ENCODE measurements at regions not wholly inside any gene's neighbourhood (a gene's known extent, or its start where the extent isn't known, plus 50 kb on each side); places are given as distances from the start of the nearest gene placed in this dataset.
"Not testable (repeated sequence)": the region's sequence is repeated elsewhere in the genome, so short reads cannot be mapped to it uniquely, and the experiment has no call there.

DNA sequence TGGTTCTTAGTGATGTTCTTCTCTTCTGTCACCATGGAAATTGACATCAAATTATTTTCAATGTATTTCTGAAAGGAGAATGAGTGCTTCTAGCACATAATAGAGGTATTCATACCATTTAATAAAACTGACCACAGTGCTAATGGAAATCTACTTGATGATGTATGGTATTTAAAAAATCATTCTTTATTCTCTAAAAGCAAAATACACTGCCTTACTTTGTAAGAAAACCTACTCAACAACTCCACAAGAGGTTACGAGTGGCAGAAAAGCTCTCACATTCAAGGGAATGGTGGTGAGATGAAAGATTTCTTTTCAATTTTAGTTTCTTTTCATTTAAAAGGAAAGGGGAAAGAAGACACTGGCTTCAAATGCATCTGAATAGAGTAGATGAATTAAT lies 382.3 kb upstream of the CHST9 start:
- intact Hi-C loops (cut with DNase I): no loop called here
- ATAC-seq (ENCODE audit: poor library complexity): no peak
- DNase-seq: no peak

DNA sequence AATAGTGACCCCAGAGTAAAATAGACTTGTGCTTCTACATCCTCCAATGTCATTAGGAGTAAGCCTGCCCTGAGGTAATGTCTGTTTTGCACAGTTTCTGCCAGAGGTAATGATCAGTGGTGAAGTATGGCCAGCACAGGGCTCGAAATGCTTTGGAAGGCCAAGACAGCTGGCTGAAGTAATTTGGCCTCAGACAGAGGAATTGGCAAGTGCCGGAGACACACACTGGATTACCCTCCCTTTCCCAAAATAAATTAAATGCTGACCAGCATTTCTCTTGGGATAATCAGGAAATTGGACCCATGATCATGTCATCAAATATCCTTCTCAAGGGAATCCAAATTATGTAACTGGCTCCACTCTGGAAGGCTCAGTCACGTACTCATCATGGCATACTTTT lies 379.0 kb upstream of the CHST9 start:
- DNase-seq (no peak), ATAC-seq (ENCODE audit: poor library complexity) (peak; percentile 62)
- intact Hi-C loops (cut with DNase I): no loop called here

DNA sequence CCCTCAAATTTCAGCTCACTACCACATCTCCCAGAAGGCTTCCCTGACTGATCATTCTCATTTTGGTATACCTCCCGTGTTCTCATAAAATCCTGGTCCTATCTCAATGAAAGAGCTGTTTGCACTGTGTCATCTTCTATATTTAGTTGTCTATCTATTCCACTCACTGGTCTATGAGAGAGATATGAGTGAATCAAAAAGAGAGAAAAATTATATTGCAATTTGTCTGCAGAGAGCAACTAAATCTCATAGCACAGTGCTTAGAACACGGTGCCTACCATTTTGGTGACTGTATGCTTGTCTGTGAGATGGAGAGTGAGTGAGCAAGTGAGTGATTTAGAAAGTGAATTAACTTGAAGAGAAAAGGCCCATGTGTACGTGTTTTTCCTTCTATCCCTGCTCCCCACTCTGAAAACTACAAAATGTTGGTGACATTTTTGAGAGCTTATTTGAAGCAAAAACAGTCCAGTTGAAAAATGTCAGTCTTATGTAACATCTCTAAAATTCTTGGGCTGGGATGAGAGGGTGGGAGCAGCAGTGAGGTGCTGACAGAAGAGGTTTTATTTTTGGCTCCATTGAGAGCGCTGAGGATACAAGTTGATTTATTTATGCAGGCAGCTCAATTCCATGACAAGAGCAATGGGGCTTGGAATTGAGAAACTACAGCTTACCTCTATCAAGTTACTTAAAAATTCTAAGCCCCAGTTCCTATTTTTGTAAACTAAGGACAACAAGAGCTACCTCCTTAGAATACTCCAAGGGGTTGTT lies 373.5 kb upstream of the CHST9 start:
- ATAC-seq (ENCODE audit: poor library complexity): peak; percentile 94
- intact Hi-C loops (cut with DNase I): no loop called here

DNA sequence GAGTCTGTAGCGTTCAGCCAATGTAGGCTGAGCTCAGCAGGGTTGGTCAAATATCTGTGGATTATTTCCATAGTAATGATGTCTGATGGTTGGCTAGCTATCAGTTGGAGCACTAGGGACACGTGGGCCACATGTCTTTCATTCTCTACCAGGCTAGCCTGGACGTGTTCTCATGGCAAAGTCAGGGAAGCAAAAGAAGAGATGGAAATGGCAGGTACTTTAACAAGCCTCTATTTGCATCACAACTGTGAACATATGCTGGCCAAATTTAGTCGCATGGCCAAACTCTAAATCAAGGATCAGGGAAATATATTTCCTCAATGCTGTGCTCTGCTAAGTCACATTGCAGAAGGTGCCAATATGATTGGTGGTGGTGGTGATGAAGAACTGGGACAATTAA lies 371.6 kb upstream of the CHST9 start:
- intact Hi-C loops (cut with DNase I): no loop called here
- ATAC-seq (ENCODE audit: poor library complexity): no peak

More for the DNA sequence above, 373.5 kb upstream of the CHST9 start:
- no peak for DNase-seq

DNA sequence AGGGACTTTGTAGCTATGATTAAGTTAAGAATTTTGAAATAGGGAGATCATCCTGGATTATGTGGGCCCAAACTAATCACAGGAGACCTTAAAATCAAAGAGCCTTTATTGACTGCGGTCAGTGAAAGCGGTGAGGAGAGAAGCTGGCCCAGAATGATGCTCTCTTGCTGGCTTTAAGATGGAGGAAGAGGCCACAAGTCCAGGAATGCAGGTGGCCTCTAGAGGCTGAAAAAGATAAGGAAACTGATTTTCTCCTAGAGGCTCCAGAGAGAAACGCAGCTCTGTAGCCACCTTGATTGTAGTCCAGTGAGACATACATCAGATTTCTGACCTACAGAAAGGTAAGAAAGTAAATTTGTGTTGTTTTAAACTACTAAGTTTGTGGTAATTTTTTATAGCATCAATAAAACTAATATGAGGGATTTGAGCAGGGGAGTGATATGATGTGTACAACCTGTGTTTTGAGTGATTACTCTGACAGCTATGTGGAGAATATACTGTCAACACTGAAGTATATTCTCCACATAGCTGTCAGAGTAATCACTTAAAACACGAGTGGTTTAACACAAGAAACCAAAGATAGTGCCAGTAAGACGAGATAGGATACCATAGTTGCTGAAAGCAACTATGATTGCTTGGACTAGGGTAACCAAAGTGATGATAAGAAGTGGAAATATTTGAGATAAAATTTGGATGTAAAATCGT lies 364.4 kb upstream of the CHST9 start:
- DNase-seq: no peak
- intact Hi-C loops (cut with DNase I): no loop called here
- ATAC-seq (ENCODE audit: poor library complexity): no peak

More for the DNA sequence above, 371.6 kb upstream of the CHST9 start:
- DNase-seq: no peak

DNA sequence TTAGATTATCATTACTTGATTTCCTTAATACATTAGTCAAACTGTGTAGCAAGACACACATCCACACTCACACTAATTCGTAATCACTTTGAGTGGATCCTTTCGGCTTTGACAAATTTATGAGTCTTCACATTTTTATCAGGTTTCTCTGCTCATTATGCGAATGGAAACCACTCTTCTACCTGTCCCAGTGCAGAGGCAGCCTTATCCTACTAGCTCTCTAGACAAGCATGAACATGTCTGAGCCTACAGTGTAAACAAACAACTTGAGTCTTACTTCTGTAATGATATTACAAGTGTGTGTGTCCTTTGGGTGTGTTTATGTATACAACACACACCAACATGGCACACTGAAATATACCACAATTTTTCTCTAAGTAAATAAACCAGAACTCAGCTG lies 361.9 kb upstream of the CHST9 start:
- intact Hi-C loops (cut with DNase I): no loop called here
- ATAC-seq (ENCODE audit: poor library complexity): no peak
- DNase-seq: no peak

DNA sequence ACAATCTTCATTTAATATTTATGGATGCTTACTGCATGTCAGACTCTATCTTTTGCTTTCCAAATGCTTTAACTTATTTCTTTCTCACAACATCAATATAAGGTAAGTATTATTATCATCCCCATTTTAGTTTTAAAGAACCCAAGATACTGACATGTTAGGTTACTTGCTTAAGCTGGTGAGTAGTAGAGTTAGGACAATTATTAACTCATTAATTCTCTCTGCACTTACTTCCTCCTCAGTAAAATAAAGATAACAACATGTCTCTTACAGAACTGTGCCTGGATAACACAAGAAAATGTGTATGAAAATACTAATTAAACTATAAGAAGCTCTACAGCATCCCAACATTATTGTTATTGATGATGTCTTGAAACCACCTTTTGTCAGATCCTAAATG lies 359.1 kb upstream of the CHST9 start:
- ATAC-seq (ENCODE audit: poor library complexity): no peak
- intact Hi-C loops (cut with DNase I): no loop called here

DNA sequence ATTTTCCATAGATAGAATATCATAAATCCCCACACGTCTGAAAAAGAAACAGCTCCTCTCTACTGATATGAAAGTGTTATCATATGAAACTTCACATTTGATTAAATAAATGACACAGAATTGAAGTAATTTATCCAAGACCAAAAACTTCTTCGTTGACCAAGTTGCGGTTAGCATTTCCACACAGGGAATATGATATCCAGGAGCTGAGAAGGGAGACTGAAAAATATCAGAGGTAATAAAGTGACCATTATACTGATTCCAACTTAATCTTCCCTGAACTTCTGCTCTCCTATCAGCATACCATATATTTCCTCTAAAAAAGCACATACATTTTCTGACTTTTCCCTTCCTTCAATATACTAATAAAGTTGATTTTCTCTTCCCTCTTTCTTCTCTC lies 356.2 kb upstream of the CHST9 start:
- ATAC-seq (ENCODE audit: poor library complexity) (no peak), DNase-seq (no peak)
- intact Hi-C loops (cut with DNase I): no loop called here

More for the DNA sequence above, 359.1 kb upstream of the CHST9 start:
- DNase-seq: no peak

DNA sequence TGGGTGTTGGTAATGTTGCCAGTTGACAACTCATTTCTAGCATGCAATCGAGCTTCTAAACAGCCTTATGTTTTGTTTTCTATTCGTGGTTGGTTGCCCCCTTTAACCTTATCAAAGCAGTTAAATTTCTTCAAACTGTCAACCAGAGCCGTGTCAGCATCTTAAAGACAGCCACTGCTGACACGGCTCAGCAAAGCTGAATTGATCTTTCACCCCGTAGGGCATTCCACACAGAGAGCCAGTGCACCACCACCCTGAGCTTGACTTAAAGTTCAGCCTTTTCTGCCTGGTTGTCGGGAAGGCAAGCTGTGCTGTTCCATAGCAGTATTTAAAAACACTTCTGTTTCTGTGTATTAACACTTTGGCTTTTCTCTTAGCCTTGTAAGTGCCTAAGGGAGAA lies 355.0 kb upstream of the CHST9 start:
- DNase-seq (no peak), ATAC-seq (ENCODE audit: poor library complexity) (no peak)
- intact Hi-C loops (cut with DNase I): no loop called here

DNA sequence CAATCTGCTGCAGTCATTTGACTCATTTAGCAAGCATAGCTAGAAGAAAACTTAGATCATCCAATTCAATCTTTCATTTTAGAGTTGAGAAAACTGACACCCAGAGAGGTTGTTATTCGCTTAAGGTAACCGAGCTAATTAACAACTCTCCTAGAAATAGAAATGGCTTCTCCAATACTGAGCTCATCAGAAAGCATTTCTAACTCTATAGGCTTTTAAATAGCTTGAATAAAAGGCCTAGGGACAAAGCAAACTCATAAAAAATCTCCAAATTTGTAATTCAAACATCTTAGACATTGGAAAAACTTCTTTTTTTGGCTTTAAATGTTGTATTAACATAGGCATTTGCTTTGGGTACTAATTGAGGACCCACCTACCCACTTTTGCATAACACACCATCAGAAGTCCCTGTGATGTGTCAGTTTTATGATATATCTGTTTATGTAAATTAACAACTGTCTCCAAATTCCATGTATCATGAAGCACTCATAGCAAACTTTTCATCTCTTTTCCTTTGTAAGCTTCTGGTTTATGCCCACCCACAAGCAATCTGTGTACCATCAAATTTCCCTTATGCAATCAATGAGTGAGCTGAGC lies 343.9 kb upstream of the CHST9 start:
- no peak for DNase-seq
- no peak for ATAC-seq (ENCODE audit: poor library complexity)
- intact Hi-C loops (cut with DNase I): no loop called here

DNA sequence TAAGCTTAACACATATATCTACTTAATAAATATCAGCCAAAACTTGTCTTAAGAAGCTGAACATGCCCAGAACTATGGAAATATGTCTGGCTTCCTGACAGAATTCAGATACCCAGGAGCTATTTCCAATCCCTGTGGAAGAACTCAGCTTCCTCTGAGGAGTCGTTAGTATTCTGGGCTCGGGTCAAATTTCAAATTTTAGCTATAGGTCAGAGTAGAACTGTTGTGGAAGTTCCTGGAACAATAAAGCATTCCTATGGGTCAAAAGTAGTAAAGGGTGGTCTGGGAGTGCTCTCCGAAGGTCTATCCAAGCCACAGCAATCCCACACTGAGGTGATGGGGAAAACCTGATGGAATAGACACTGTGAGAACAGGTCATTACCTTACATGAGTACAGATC lies 342.7 kb upstream of the CHST9 start:
- DNase-seq: no peak
- ATAC-seq (ENCODE audit: poor library complexity): no peak
- intact Hi-C loops (cut with DNase I): no loop called here

DNA sequence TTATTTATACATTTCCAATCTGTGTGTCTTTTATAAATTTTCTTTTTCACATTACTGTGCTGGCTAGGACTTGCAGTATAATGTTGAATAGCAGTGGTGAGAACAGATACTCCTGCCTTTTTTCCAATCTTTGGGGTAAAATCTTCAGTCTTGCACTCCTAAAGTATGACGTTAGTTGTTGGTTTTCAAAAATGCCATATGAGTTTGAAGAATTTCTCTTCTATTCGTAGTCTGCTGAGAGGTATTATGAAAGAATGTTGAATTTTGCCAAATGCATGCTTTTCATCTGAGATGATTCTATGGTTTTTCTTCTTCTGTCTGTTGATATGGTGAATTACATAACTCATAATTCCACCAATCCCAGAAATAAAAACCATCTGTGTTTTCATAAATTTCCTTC lies 335.3 kb upstream of the CHST9 start:
- intact Hi-C loops (cut with DNase I): no loop called here
- ATAC-seq (ENCODE audit: poor library complexity) (no peak), DNase-seq (no peak)

DNA sequence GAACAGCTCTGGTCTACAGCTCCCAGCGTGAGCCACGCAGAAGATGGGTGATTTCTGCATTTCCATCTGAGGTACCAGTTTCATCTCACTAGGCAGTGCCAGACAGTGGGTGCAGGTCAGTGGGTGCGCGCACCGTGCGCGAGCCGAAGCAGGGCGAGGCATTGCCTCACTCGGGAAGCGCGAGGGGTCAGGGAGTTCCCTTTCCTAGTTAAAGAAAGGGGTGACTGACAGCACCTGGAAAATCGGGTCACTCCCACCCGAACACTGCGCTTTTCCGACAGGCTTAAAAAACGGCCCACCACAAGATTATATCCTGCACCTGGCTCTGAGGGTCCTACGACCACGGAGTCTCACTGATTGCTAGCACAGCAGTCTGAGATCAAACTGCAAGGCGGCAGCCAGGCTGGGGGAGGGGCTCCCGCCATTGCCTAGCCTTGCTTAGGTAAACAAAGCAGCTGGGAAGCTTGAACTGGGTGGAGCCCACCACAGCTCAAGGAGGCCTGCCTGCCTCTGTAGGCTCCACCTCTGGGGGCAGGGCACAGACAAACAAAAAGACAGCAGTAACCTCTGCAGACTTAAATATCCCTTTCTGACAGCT lies 325.0 kb upstream of the CHST9 start:
- intact Hi-C loops (cut with DNase I); ATAC-seq (ENCODE audit: poor library complexity); DNase-seq: not testable (repeated sequence)

DNA sequence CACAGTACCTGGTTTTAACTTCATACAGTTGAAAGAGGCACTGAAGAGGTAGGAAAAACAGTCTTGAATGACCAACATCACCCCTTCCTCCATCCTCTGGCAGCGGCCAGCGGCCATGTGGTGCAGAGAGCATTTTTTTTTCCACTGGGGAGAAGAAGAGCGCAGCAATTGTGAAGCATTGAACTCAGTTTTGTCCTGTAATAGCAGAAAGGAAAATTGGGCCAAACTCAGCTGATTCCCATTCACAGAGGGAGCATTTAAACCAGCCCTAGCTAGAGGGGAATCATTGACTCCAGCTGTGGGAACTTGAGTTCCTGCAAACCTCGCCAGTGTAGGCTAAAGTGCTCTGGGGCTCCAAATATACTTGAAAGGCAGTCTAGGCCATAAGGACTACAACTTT lies 316.6 kb upstream of the CHST9 start:
- DNase-seq (no peak), ATAC-seq (ENCODE audit: poor library complexity) (no peak)
- intact Hi-C loops (cut with DNase I): no loop called here

DNA sequence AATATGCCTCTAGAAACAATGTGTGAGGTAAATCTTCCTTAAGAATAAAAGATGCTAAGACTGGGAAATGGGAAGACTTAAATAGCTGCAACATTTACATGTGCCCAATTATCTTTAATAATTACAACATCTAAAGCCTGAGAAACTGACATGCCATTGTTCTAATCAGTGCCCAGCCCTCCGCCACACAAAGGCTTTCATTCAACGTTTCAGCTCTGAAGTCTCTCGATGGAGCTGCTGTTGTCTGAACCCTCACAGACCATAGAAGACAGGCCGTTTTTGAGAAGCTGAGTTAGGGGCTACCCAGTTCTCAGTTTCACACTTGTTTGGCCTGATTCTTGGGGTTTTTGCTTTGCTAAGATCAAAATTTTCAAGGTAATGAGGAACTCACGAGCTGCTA lies 315.4 kb upstream of the CHST9 start:
- intact Hi-C loops (cut with DNase I): no loop called here
- no peak for DNase-seq
- no peak for ATAC-seq (ENCODE audit: poor library complexity)

DNA sequence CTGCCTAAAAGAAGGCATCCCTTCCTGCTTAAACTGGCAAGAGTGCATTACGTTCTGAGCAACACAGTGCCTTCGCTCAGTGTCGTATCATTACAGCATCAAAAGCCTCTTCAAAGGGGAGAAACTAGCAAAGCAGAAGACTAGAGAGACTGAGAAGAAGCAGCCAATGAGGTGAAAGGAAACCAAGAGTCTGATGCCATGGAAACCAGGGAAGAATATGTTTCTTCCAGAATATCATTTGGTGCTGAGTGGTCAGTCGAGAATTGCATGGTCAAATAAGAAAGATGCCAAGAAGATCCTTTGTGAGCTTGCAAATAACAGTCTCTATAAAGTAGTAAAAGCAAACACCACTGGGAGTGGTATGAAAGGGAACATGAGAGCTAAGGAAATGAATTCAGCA lies 312.1 kb upstream of the CHST9 start:
- DNase-seq (no peak), ATAC-seq (ENCODE audit: poor library complexity) (no peak)
- intact Hi-C loops (cut with DNase I): no loop called here

DNA sequence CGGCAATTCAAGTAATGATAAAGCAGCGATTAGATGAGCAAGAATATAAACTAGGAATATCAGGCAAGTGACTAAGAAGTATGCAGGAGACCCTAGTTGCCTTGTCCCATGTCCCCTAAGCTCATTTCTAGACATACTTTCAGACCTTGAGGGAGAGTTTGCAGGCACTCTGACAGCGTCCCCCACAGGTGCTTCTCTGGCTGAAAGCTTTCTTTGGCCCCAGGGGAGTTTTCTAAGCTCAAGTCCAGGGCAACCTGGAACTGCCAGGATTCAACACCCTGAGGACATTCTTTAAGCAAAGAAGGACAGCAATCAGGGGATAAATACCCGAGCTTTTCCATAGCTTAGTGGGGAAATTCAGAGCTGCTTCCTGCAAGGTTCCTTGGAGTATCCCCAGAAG lies 308.1 kb upstream of the CHST9 start:
- intact Hi-C loops (cut with DNase I): no loop called here
- DNase-seq (no peak), ATAC-seq (ENCODE audit: poor library complexity) (no peak)

DNA sequence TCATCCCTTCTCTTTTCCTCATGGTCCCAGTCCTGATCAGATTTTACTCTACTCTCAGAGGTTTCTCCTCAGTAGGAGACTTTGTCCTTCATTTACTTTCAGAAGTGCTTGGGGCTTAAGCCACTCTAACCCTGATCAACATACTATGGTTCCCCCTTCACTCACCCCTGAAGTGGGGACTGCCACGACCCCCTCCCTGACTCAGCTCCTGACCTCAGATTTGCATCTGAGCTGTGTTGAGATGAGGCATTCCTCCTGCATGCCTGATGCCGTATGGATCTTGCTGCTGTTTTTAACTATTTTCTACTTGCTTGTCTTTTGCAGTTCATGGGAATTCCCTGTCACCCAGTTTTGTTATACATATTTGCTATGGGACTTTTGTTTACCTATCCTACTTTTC lies 306.7 kb upstream of the CHST9 start:
- no peak for ATAC-seq (ENCODE audit: poor library complexity)
- intact Hi-C loops (cut with DNase I): no loop called here
- DNase-seq: no peak

DNA sequence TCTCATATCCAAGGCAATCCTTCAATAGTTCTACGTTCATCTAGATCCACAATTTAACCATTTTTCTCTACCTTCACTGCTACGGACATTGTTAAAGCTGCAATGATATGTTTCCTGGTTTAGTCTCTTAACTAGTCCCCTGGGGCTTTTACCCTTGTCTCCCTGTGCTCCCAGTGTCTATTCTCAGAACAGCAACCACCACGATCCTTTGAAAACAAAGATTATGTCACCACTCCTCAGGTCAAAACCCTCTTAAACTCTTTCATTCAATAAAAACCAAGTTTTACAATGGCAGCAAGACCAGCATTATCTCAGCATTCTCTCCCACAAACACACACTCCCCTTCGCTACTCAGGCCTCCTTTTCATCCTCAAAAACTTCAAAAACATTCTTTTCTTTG lies 298.2 kb upstream of the CHST9 start:
- DNase-seq (no peak), ATAC-seq (ENCODE audit: poor library complexity) (no peak)
- intact Hi-C loops (cut with DNase I): no loop called here

DNA sequence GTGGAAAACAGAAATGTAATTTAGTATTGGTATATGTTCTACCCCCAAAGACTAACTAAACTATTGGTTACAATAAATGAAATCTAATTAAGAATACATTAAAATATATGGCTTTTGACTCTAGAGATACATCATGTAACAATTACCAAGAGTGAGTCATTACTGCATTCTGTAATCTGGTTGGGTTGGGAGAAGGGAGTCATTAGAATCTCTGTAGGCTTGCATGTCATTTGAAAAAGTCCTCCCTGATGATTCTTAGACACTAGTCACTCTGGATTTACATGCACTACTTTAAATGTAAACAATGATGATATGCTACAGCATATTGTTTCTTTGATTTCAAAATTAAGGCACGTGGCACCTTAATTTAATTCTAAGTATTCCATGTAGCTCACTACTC lies 293.4 kb upstream of the CHST9 start:
- no peak for ATAC-seq (ENCODE audit: poor library complexity)
- intact Hi-C loops (cut with DNase I): no loop called here
- no peak for DNase-seq
